OCI-LY1 (cell line): ENCODE measurements at regions not wholly inside any gene's neighbourhood (a gene's known extent, or its start where the extent isn't known, plus 50 kb on each side); places are given as distances from the start of the nearest gene placed in this dataset.

Experiments
- EZH2 ChIP-seq: fragments of 200-600 bp; sonication (generic), shearing (Covaris generic); IDR thresholded peaks from 2 replicates; pipeline ENCODE4 v1.8.0; 2017; ENCODE audit warnings: borderline replicate concordance, mixed run types, mild to moderate bottlenecking, antibody characterized with exemption, low read length, moderate library complexity, mixed read lengths
- TF ChIP-seq, protein P1 (sequence below): fragments of 200-600 bp; sonication (generic), shearing (Covaris generic); IDR thresholded peaks from 2 replicates; pipeline ENCODE4 v1.5.1; 2017; ENCODE audit warnings: mild to moderate bottlenecking, antibody characterized with exemption, low read length, moderate library complexity, mixed read lengths

DNA sequence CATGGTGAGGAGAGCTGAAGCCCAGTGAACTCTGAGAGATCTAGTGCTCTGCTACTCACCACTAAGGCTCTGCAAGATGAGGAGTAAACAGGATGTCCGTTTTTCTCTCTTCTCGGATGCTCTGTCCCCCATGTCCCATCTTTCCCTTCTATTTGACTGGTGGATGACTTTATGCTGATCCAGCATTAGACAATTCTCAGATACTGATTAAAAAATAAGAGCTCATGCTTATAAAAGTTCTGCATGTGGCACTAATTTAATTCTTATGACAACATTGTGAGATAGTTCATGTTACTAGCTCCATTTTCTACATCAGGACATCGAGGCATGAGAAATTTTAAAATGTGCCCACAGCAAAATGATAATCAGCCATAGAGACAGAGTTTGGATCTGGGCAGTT, 77.0 kb downstream of the HMHB1 start:
- TF ChIP-seq, protein P1, sequence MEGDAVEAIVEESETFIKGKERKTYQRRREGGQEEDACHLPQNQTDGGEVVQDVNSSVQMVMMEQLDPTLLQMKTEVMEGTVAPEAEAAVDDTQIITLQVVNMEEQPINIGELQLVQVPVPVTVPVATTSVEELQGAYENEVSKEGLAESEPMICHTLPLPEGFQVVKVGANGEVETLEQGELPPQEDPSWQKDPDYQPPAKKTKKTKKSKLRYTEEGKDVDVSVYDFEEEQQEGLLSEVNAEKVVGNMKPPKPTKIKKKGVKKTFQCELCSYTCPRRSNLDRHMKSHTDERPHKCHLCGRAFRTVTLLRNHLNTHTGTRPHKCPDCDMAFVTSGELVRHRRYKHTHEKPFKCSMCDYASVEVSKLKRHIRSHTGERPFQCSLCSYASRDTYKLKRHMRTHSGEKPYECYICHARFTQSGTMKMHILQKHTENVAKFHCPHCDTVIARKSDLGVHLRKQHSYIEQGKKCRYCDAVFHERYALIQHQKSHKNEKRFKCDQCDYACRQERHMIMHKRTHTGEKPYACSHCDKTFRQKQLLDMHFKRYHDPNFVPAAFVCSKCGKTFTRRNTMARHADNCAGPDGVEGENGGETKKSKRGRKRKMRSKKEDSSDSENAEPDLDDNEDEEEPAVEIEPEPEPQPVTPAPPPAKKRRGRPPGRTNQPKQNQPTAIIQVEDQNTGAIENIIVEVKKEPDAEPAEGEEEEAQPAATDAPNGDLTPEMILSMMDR = no peak
- no peak for TF ChIP-seq EZH2
